ENCODE measurements at regions not wholly inside any gene's neighbourhood (a gene's known extent, or its start where the extent isn't known, plus 50 kb on each side); places are given as distances from the start of the nearest gene placed in this dataset.

DNA sequence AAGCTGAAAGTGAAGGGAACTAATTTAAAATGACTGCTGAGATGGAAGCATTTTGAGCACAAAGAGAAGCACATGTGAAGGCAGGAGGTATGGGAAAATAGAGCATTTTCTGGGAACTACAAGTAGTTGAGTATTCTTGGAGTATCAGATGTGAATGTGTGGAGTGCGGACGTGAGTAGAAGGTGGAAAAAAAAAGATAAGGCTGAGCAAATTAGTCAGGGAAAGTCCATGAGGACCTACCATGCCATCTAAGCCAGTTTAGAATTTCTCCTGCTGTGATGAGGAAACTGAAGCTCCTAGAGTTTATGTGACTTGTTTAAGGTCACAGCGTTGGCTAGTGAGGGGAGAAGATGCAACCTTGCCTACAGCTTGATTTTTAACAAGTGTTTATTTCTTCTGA is 578.1 kb upstream of the MIR17HG start (continued):
- TF ChIP-seq, protein P1, sequence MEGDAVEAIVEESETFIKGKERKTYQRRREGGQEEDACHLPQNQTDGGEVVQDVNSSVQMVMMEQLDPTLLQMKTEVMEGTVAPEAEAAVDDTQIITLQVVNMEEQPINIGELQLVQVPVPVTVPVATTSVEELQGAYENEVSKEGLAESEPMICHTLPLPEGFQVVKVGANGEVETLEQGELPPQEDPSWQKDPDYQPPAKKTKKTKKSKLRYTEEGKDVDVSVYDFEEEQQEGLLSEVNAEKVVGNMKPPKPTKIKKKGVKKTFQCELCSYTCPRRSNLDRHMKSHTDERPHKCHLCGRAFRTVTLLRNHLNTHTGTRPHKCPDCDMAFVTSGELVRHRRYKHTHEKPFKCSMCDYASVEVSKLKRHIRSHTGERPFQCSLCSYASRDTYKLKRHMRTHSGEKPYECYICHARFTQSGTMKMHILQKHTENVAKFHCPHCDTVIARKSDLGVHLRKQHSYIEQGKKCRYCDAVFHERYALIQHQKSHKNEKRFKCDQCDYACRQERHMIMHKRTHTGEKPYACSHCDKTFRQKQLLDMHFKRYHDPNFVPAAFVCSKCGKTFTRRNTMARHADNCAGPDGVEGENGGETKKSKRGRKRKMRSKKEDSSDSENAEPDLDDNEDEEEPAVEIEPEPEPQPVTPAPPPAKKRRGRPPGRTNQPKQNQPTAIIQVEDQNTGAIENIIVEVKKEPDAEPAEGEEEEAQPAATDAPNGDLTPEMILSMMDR (conservative IDR thresholded peaks at IDR 0.05; ENCODE audit: low read depth in 2 of 2), result no peak
- no peak for TF ChIP-seq NANOG (IDR thresholded peaks at IDR 0.05; ENCODE audit: borderline replicate concordance)
- no peak for TF ChIP-seq ZNF114 (CRISPR knock-in tag; IDR thresholded peaks at IDR 0.05)
- TF ChIP-seq, protein P2, sequence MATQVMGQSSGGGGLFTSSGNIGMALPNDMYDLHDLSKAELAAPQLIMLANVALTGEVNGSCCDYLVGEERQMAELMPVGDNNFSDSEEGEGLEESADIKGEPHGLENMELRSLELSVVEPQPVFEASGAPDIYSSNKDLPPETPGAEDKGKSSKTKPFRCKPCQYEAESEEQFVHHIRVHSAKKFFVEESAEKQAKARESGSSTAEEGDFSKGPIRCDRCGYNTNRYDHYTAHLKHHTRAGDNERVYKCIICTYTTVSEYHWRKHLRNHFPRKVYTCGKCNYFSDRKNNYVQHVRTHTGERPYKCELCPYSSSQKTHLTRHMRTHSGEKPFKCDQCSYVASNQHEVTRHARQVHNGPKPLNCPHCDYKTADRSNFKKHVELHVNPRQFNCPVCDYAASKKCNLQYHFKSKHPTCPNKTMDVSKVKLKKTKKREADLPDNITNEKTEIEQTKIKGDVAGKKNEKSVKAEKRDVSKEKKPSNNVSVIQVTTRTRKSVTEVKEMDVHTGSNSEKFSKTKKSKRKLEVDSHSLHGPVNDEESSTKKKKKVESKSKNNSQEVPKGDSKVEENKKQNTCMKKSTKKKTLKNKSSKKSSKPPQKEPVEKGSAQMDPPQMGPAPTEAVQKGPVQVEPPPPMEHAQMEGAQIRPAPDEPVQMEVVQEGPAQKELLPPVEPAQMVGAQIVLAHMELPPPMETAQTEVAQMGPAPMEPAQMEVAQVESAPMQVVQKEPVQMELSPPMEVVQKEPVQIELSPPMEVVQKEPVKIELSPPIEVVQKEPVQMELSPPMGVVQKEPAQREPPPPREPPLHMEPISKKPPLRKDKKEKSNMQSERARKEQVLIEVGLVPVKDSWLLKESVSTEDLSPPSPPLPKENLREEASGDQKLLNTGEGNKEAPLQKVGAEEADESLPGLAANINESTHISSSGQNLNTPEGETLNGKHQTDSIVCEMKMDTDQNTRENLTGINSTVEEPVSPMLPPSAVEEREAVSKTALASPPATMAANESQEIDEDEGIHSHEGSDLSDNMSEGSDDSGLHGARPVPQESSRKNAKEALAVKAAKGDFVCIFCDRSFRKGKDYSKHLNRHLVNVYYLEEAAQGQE (IDR thresholded peaks at IDR 0.05; ENCODE audit: unreplicated experiment), result no peak

DNA sequence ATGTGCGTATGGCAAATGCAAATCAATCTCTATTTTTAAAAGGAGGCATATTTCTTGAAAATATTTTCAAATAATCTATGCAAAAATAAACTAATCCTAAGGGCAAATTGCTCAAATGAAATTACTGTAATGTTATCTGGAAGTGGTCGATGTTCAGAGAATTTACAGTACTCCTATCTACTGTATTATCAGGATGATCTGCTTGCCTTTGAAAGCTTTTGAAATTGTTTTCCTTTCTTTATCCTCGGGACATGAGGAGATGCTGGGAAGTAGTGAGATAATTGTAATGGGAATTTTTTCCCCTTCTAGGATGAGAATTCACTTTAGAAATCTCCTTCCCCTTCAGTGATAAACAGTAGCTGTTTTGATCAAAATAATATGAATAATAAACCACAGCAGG is 577.2 kb upstream of the MIR17HG start:
- peaks cover 49% of the 10 kb centered on the region for H3K4me1 ChIP-seq (ENCODE audit: insufficient read depth)
- no peaks in the 10 kb centered on the region for H3F3A ChIP-seq (replicated peaks; ENCODE audit: low read depth)
- DNase-seq (ENCODE audit: low spot score), result no peak
- Mint-ChIP-seq H3K27me3 (ENCODE audit: insufficient read depth, low read depth, poor library complexity) (peaks cover 1% of the 10 kb centered on the region), H3K4me3 (no peak overlapping the region), H3K9me3 (no peaks in the 10 kb centered on the region), H3K27ac (no peak overlapping the region), H3K4me1 (peaks cover 50% of the 10 kb centered on the region), H3K36me3 (ENCODE audit: low read depth) (no peaks in the 10 kb centered on the region)
- no peak overlapping the region for H3K27ac ChIP-seq (ENCODE audit: low read depth)
- no peak for ATAC-seq
- H2AFZ ChIP-seq, result no peak overlapping the region
- H3K4me3 ChIP-seq, result no peak overlapping the region
- H4K20me1 ChIP-seq (replicated peaks; ENCODE audit: insufficient read depth), result no peaks in the 10 kb centered on the region
- H3K36me3 ChIP-seq (ENCODE audit: insufficient read depth), result no peaks in the 10 kb centered on the region
- no peaks in the 10 kb centered on the region for H3K27me3 ChIP-seq (ENCODE audit: insufficient read depth)
- H3K79me2 ChIP-seq (replicated peaks; ENCODE audit: insufficient read depth), result no peaks in the 10 kb centered on the region
- H3K4me2 ChIP-seq, result peak overlapping the region; percentile 27; the same call in 1 of the 2 replicates
- H3K9me2 ChIP-seq (ENCODE audit: insufficient read depth), result no peaks in the 10 kb centered on the region
- TF ChIP-seq ZNF114 (CRISPR knock-in tag; IDR thresholded peaks at IDR 0.05) (no peak), ZNF462 (CRISPR knock-in tag; IDR thresholded peaks at IDR 0.05) (no peak), STAT1 (IDR thresholded peaks at IDR 0.05; ENCODE audit: unreplicated experiment) (no peak)
- TF ChIP-seq, protein P3, sequence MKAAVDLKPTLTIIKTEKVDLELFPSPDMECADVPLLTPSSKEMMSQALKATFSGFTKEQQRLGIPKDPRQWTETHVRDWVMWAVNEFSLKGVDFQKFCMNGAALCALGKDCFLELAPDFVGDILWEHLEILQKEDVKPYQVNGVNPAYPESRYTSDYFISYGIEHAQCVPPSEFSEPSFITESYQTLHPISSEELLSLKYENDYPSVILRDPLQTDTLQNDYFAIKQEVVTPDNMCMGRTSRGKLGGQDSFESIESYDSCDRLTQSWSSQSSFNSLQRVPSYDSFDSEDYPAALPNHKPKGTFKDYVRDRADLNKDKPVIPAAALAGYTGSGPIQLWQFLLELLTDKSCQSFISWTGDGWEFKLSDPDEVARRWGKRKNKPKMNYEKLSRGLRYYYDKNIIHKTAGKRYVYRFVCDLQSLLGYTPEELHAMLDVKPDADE (IDR thresholded peaks at IDR 0.05), result no peak
- TF ChIP-seq, protein P2 (IDR thresholded peaks at IDR 0.05; ENCODE audit: unreplicated experiment), result no peak

Data from GM23338 (cell line).